A673 (cell line): ENCODE measurements at regions not wholly inside any gene's neighbourhood (a gene's known extent, or its start where the extent isn't known, plus 50 kb on each side); places are given as distances from the start of the nearest gene placed in this dataset.

Experiments
- EZH2 ChIP-seq: fragments of 200-600 bp; sonication (generic); IDR thresholded peaks from 2 replicates; pipeline ENCODE4 v1.6.1; 2017; ENCODE audit warnings: borderline replicate concordance, low read depth, mild to moderate bottlenecking, mixed read lengths, antibody characterized with exemption, low read length; ENCODE audit not compliant: poor library complexity, severe bottlenecking
- TF ChIP-seq, protein P1 (sequence below): fragments of 300-800, 200-600 bp; sonication (generic); conservative IDR thresholded peaks from 2 replicates; pipeline ENCODE4 v1.5.1; 2017; ENCODE audit warnings: low read depth, mild to moderate bottlenecking, antibody characterized with exemption, low read length, moderate library complexity, mixed read lengths

DNA sequence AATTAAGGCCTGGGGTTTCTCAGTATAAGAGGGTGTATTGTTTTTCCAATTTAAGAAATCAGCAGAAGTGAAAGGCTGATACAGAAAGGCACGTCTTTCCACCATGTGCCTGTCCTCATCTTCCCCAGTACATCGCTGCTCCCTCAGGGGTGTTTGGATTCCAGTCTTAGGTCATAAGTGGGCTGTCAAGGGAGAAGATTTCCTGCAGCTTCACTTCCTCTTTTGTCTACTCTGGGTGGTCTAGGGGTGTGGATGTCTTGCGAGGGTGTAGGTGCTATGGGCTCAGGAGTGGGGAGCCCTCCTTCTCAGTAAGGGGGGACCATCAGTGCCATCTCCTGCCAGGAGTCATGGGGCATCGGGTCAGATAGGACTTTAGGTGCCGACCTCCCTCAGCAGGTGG, 999.8 kb upstream of the NCAM2 start:
- TF ChIP-seq, protein P1, sequence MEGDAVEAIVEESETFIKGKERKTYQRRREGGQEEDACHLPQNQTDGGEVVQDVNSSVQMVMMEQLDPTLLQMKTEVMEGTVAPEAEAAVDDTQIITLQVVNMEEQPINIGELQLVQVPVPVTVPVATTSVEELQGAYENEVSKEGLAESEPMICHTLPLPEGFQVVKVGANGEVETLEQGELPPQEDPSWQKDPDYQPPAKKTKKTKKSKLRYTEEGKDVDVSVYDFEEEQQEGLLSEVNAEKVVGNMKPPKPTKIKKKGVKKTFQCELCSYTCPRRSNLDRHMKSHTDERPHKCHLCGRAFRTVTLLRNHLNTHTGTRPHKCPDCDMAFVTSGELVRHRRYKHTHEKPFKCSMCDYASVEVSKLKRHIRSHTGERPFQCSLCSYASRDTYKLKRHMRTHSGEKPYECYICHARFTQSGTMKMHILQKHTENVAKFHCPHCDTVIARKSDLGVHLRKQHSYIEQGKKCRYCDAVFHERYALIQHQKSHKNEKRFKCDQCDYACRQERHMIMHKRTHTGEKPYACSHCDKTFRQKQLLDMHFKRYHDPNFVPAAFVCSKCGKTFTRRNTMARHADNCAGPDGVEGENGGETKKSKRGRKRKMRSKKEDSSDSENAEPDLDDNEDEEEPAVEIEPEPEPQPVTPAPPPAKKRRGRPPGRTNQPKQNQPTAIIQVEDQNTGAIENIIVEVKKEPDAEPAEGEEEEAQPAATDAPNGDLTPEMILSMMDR, result no peak
- no peak for TF ChIP-seq EZH2
